GM12872 (cell line): ENCODE measurements at regions not wholly inside any gene's neighbourhood (a gene's known extent, or its start where the extent isn't known, plus 50 kb on each side); places are given as distances from the start of the nearest gene placed in this dataset.

Experiments
- TF ChIP-seq, protein P1 (sequence below): IDR thresholded peaks from 3 replicates; pipeline ENCODE4 v1.5.1; 2011; ENCODE audit warnings: low read depth, mild to moderate bottlenecking, low read length, moderate library complexity; ENCODE audit not compliant: insufficient read depth

DNA sequence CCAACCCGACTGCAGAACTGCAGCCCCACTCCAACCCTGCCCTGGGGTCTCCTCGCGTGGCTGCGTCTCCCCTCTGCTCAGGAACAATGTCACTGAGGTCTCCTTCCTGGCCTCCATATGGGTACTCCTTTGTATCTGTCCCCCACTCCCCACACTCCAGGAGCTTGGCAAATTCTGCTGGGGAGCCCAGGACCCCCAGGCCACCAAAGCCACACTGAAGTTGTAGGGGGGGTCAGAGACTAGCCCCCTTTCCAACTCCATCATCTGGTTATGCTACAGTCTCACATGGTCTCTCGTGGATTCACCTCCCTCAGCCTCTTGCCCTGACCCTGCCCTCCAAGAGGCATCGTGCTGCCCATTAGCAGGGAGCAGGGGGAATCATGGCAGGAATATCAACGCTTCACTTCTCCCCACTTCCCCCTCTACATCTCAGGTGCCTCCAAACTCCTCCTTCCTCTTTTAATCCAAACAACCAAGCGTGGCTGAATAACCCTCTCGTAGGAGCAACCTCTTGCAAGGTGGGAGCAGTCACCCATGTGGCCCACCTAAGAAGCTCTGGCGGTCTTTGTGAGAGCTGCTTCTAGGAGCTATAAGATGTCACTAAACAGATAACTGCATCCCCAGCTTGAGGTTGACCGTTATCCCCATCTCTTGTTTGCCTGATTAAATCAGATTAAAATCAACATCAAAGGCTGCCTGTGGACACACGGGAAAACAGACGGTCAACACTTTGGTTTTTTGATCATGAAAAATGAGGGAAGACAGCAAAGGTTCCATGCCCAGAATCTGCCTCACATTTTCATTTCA lies 86.4 kb downstream of the MIS18A start:
- TF ChIP-seq, protein P1, sequence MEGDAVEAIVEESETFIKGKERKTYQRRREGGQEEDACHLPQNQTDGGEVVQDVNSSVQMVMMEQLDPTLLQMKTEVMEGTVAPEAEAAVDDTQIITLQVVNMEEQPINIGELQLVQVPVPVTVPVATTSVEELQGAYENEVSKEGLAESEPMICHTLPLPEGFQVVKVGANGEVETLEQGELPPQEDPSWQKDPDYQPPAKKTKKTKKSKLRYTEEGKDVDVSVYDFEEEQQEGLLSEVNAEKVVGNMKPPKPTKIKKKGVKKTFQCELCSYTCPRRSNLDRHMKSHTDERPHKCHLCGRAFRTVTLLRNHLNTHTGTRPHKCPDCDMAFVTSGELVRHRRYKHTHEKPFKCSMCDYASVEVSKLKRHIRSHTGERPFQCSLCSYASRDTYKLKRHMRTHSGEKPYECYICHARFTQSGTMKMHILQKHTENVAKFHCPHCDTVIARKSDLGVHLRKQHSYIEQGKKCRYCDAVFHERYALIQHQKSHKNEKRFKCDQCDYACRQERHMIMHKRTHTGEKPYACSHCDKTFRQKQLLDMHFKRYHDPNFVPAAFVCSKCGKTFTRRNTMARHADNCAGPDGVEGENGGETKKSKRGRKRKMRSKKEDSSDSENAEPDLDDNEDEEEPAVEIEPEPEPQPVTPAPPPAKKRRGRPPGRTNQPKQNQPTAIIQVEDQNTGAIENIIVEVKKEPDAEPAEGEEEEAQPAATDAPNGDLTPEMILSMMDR = no peak

DNA sequence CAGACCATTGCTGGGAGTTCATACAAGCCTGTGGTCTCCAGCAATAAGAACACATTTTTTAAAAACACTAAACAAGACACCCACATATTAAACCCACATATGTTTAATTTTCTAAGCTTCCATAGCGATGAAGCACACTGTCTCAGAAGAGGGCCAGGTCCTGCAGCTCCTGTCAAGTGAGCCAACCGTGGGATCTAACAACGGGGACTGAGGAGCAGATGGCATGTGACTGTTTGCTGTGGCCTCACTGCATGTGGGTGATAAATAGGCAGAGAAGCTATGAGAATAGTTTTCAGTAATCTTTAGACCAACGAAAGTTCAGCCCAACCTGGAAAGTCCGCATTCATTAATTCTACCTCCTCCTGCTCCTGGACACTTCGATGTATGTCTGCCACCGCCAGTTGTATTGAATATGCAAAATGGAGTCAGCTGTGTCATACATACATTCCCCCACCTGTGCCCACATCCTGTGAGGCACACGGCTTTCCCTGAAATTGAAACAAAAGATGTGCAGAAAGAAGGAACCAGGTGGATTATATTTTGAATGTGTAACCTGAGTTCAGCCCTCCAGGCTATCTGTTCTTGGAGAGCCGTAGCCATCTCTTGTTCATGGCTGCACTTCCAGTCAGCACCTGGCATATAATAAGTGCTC lies 88.2 kb downstream of the MIS18A start:
- TF ChIP-seq, protein P1 = no peak

DNA sequence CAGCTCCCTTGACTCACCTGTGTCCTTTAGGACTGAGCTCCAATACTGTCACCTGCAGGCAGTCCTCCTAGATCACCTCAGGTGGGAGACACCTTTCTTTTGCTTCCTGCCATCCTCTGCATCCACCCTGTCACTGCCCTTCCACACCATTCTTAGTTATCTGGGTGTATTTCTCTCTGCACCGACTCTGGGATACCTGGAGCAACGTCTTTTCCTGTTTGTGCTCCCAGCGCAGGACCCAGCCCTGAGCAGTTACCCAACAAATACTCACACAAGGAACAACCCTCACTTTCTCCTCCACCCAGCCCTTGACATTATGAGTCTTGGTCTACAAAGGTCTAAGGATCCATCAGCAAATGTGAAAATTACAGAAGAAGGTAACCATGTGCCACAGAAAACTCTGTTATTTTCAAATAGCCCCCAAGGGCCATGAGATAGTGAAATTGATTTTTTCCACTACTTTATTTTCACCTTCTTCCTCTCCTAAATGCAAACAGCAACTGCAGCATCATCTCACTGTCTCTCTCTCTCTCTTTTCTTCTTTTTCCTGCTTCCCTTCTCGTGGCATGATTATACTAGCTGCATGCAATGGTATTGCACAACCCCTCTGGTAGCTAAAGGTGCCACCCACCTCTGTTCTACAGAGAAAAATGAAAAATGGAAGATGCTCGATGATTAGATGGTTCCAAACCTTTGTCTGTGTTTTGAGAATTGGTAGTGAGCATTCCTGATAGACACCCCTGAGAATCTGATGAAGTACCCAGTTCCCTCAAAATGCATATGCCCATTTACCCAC lies 89.0 kb downstream of the MIS18A start:
- TF ChIP-seq, protein P1 = no peak

DNA sequence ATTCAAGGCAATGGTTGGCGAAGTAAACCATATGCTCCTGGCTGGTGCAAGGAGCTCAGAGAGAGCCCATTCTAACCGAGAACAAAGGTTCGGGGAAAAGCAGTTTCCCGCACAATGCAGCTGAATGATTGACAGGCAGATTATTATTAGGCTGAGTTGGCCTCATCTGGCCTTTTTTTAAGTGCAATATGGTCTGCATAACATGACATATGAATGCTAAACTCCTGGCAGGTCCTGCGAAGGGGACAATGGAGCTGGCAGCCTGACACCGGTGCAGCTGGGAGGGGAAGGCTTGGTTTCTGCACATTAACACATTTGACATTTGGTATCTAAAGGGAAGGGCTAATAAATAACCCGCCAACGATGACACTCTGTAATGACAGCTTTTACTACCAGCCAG lies 92.0 kb downstream of the MIS18A start:
- TF ChIP-seq, protein P1 = no peak

DNA sequence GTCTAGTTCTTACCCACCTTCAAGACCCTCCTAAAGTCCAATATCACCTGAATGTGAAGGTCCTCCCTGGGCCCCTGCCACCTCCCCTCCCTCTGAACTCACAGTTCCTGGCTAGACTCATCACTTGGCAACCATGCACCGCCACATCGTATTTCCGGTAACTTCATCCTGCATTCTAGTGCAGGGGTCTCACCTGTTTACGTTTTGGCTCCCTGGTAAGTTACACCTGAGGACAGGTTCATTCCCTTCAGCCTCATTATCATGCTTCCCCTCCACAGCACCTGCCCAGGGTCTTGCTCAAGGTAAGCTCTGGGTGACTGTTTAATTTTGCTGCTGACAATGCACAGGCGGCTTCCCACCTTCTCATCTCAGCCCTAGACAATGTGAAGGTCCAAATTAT lies 93.1 kb downstream of the MIS18A start:
- TF ChIP-seq, protein P1 = no peak

DNA sequence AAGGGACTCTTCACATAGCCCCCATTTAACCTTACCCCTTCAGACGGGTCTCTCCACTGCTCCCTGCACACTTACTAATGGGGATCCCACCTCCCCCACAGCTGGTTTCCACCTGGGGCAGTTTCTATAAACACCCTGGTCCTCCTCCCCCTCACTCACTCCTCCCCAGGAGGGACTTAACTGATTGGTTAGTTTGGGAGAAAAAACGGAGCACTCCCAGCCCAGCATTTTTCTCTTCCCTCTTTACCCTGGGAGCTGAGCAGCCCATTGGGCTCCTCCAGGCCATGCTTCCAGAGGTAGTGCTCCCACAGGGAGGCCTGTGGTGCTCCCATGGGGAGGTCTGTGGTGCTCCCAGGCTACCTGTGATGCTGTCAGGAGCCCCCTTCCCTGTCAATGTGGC lies 93.7 kb downstream of the MIS18A start:
- TF ChIP-seq, protein P1 = no peak

DNA sequence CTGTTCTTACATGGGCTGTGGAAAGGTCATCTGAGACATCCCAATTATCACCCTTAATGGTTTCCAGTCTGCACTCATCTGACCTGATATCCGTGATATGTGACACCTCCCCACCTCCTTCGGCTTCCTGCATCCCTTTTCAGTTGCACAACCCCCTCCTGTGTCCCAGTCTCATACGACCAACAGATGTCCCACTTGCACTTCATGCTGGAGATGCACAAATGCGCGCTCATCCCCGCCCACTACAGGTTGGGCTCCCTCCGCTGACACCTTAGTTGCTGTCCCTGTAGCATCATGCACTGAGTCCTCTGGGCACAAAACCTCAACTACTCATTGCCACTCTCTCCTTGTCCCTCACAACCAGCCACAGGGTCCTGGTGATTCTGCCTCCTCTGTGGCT lies 94.4 kb downstream of the MIS18A start:
- TF ChIP-seq, protein P1 = no peak
